ENCODE measurements at regions not wholly inside any gene's neighbourhood (a gene's known extent, or its start where the extent isn't known, plus 50 kb on each side); places are given as distances from the start of the nearest gene placed in this dataset.

- DNase-seq: no peak
Observed at GRCh38 chr11:70921804-70922203, 330.6 kb downstream of the SHANK2 start.

GRCh38 chr11:70924108-70924507 lies 328.3 kb downstream of the SHANK2 start:
- no peak for DNase-seq

GRCh38 chr11:70925238-70925637 lies 327.1 kb downstream of the SHANK2 start:
- no peak for DNase-seq

- DNase-seq: no peak
Observed at GRCh38 chr11:70926543-70927201, 325.7 kb downstream of the SHANK2 start.

GRCh38 chr11:70928854-70929598 lies 323.4 kb downstream of the SHANK2 start:
- DNase-seq: no peak

- DNase-seq: no peak
Observed at GRCh38 chr11:70930215-70930614, 322.2 kb downstream of the SHANK2 start.

GRCh38 chr11:70931430-70931829 lies 320.9 kb downstream of the SHANK2 start:
- no peak for DNase-seq

- DNase-seq: no peak
Observed at GRCh38 chr11:70933981-70934583, 318.3 kb downstream of the SHANK2 start.

- DNase-seq: no peak
Observed at GRCh38 chr11:70935006-70935768, 317.2 kb downstream of the SHANK2 start.

GRCh38 chr11:70942593-70942992 lies 309.8 kb downstream of the SHANK2 start:
- DNase-seq: no peak

GRCh38 chr11:70944141-70944540 lies 308.2 kb downstream of the SHANK2 start:
- DNase-seq: no peak

GRCh38 chr11:70944636-70945035 lies 307.7 kb downstream of the SHANK2 start:
- no peak for DNase-seq

GRCh38 chr11:70948398-70948797 lies 304.0 kb downstream of the SHANK2 start:
- no peak for DNase-seq

- DNase-seq: peak; percentile 91
Observed at GRCh38 chr11:70948855-70949531, 303.4 kb downstream of the SHANK2 start.

GRCh38 chr11:70951139-70951804 lies 301.1 kb downstream of the SHANK2 start:
- DNase-seq: no peak

- DNase-seq: no peak
Observed at GRCh38 chr11:70952191-70952590, 300.2 kb downstream of the SHANK2 start.

GRCh38 chr11:70953720-70954119 lies 298.7 kb downstream of the SHANK2 start:
- no peak for DNase-seq

GRCh38 chr11:70954471-70954870 lies 297.9 kb downstream of the SHANK2 start:
- no peak for DNase-seq
